Ishikawa (cell line): ENCODE measurements at regions not wholly inside any gene's neighbourhood (a gene's known extent, or its start where the extent isn't known, plus 50 kb on each side); places are given as distances from the start of the nearest gene placed in this dataset.

Experiments
- EP300 ChIP-seq: IDR thresholded peaks from 2 replicates; pipeline ENCODE4 v1.6.1; 2012; ENCODE audit warnings: borderline replicate concordance
- RAD21 ChIP-seq: IDR thresholded peaks from 2 replicates; pipeline ENCODE4 v1.6.1; 2012; ENCODE audit warnings: low read depth
- YY1 ChIP-seq: IDR thresholded peaks from 2 replicates; pipeline ENCODE4 v1.6.1; 2012; ENCODE audit warnings: low read depth

DNA sequence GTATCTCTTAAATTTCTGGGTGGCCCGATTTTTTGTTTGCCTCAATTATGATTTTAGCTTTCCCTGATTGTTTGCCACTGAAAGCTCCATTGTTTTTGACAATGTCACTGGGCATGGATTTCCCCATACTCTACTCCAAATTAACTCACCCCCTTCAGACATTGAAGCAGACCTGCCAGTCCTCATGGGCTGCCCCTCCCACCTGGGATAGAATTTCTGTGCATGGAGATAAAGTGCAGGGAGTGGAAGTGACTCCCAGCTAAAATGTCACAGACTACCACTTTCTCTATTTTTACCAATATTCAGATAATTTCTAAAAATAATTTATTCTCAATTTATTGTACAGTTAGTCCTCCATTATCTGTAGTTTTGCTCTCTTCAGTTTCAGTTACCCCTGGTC is 79.1 kb upstream of the CLPB start:
- TF ChIP-seq EP300: no peak
- no peak for TF ChIP-seq YY1
- TF ChIP-seq RAD21: no peak
